Liver (tissue), 8 donors: ENCODE measurements at regions not wholly inside any gene's neighbourhood (a gene's known extent, or its start where the extent isn't known, plus 50 kb on each side); places are given as distances from the start of the nearest gene placed in this dataset.
"Not testable (repeated sequence)": the region's sequence is repeated elsewhere in the genome, so short reads cannot be mapped to it uniquely, and the experiment has no call there.

Source experiments
- DNase-seq: peaks from one replicate; pipeline ENCODE4 v3.0.0-alpha.2; 2017; ENCODE audit warnings: low spot score
- H3K27ac ChIP-seq, 2 donors: one replicate each; pipeline ENCODE4 v1.7.0; 2013; ENCODE audit warnings: inconsistent platforms in 2 of 2, low read length in 2 of 2, control low read depth in 1 of 2, low read depth in 1 of 2, mild to moderate bottlenecking in 1 of 2
- H3K27me3 ChIP-seq, 4 donors: one replicate each; pipeline versions ENCODE4 v1.6.1 to v1.7.0; 2013; ENCODE audit warnings: low read length in 3 of 4, inconsistent platforms in 1 of 4, mild to moderate bottlenecking in 1 of 4, moderate library complexity in 1 of 4; ENCODE audit not compliant: control insufficient read depth in 4 of 4, insufficient read depth in 4 of 4
- H3K36me3 ChIP-seq, 4 donors: one replicate each; pipeline versions ENCODE4 v1.6.1 to v1.7.0; 2013; ENCODE audit warnings: low read length in 3 of 4, mild to moderate bottlenecking in 3 of 4, low read depth in 1 of 4, moderate library complexity in 1 of 4; ENCODE audit not compliant: control insufficient read depth in 4 of 4, insufficient read depth in 3 of 4
- H3K4me1 ChIP-seq, 4 donors: one replicate each; pipeline versions ENCODE4 v1.6.1 to v1.7.0; 2013; ENCODE audit warnings: low read length in 3 of 4, mild to moderate bottlenecking in 3 of 4, moderate library complexity in 1 of 4; ENCODE audit not compliant: control insufficient read depth in 4 of 4, insufficient read depth in 4 of 4
- H3K4me3 ChIP-seq, 3 donors: one replicate each; pipeline versions ENCODE4 v1.6.1 to v1.7.0; 2013; ENCODE audit warnings: low read length in 3 of 3, control low read depth in 1 of 3, low read depth in 1 of 3, mild to moderate bottlenecking in 1 of 3
- H3K9ac ChIP-seq, 2 donors: one replicate each; pipeline ENCODE4 v1.7.0; 2013; ENCODE audit warnings: low read length in 2 of 2, mild to moderate bottlenecking in 2 of 2, moderate library complexity in 2 of 2, control low read depth in 1 of 2, low read depth in 1 of 2
- H3K9me3 ChIP-seq, 4 donors: one replicate each; pipeline versions ENCODE4 v1.6.1 to v1.7.0; 2013; ENCODE audit warnings: low read length in 3 of 4; ENCODE audit not compliant: control insufficient read depth in 4 of 4
- EGR1 ChIP-seq, 2 donors: IDR thresholded peaks; 2 replicates each; pipeline ENCODE4 v1.6.1; 2016 to 2018; ENCODE audit warnings: antibody characterized with exemption in 2 of 2, low read depth in 2 of 2
- FOXA1 ChIP-seq: IDR thresholded peaks from 2 replicates; pipeline ENCODE4 v1.6.1; 2016; ENCODE audit warnings: antibody characterized with exemption
- FOXA2 ChIP-seq: IDR thresholded peaks from 2 replicates; pipeline ENCODE4 v1.6.1; 2016; ENCODE audit warnings: antibody characterized with exemption
- GABPA ChIP-seq, 2 donors: IDR thresholded peaks in 1 of 2; conservative IDR thresholded peaks in 1 of 2; 2 replicates each; pipeline ENCODE4 v1.6.1; 2016; ENCODE audit warnings: antibody characterized with exemption in 2 of 2, mild to moderate bottlenecking in 1 of 2, moderate library complexity in 1 of 2
- HNF4A ChIP-seq, 2 donors: conservative IDR thresholded peaks; 2 replicates each; pipeline ENCODE4 v1.6.1; 2016; ENCODE audit warnings: antibody characterized with exemption in 2 of 2, mild to moderate bottlenecking in 2 of 2
- HNF4G ChIP-seq: IDR thresholded peaks from 2 replicates; pipeline ENCODE4 v1.6.1; 2016; ENCODE audit warnings: antibody characterized with exemption
- NR2F2 ChIP-seq: IDR thresholded peaks from 2 replicates; pipeline ENCODE4 v1.6.1; 2016; ENCODE audit warnings: antibody characterized with exemption
- RAD21 ChIP-seq, 2 donors: IDR thresholded peaks; 2 replicates each; pipeline ENCODE4 v1.6.1; 2016; ENCODE audit warnings: antibody characterized with exemption in 2 of 2, mild to moderate bottlenecking in 2 of 2
- RXRA ChIP-seq, 2 donors: IDR thresholded peaks; 2 replicates each; pipeline ENCODE4 v1.6.1; 2017 to 2018; ENCODE audit warnings: antibody characterized with exemption in 2 of 2, mild to moderate bottlenecking in 1 of 2
- SP1 ChIP-seq: IDR thresholded peaks from 2 replicates; pipeline ENCODE4 v1.6.1; 2018; ENCODE audit warnings: antibody characterized with exemption, mild to moderate bottlenecking
- TAF1 ChIP-seq: conservative IDR thresholded peaks from 2 replicates; pipeline ENCODE4 v1.6.1; 2016; ENCODE audit warnings: antibody characterized with exemption, mild to moderate bottlenecking
- WGBS: extraction: QIAGEN DNeasy Blood & Tissue Kit; methylation state at CpG from one replicate; pipeline ENCODE4 v1.1.7; 2013; 5-methylcytosine and 5-hydroxymethylcytosine counted together
- TF ChIP-seq, protein P1 (sequence below): fragments of 150-350 bp; IDR thresholded peaks from 2 replicates; pipeline ENCODE4 v1.5.1; 2017; ENCODE audit warnings: improper control_type of control experiment, low read depth, low read length; ENCODE audit not compliant: missing input control
- TF ChIP-seq, protein P2 (sequence below): IDR thresholded peaks from 2 replicates; pipeline ENCODE4 v1.6.1; 2016; ENCODE audit warnings: antibody characterized with exemption, mild to moderate bottlenecking
- TF ChIP-seq, protein P3 (sequence below): IDR thresholded peaks from 2 replicates; pipeline ENCODE4 v1.6.1; 2016; ENCODE audit warnings: antibody characterized with exemption
- TF ChIP-seq, protein P4 (sequence below): IDR thresholded peaks from 2 replicates; pipeline ENCODE4 v1.6.1; 2016; ENCODE audit warnings: antibody characterized with exemption
- donor health status: healthy.
- donor health status: healthy.
- donor health status: healthy.
- donor health status: healthy.
- donor health status: healthy.

DNA sequence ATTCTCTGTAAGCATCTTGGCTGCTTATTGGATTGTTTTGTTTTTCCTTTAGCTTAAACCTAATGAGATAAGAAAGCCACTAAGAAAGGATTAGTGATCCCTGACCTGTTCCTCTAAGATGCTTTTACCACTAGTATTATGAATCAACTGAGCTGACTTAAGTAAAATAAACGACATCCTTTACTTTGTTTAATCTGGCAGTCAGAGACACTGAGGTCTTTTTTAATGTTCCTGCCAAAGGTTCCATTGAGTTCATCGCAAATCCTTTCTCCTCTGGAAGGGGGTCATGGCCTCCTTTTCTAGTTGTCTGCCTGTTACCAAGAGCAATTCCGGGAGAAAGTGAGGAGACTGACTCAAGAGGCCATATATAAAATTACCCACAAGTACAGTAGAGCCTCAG lies 1038.3 kb upstream of the SLIT2 start:
- no peak overlapping the region for H3K27ac ChIP-seq
- TF ChIP-seq, protein P1, sequence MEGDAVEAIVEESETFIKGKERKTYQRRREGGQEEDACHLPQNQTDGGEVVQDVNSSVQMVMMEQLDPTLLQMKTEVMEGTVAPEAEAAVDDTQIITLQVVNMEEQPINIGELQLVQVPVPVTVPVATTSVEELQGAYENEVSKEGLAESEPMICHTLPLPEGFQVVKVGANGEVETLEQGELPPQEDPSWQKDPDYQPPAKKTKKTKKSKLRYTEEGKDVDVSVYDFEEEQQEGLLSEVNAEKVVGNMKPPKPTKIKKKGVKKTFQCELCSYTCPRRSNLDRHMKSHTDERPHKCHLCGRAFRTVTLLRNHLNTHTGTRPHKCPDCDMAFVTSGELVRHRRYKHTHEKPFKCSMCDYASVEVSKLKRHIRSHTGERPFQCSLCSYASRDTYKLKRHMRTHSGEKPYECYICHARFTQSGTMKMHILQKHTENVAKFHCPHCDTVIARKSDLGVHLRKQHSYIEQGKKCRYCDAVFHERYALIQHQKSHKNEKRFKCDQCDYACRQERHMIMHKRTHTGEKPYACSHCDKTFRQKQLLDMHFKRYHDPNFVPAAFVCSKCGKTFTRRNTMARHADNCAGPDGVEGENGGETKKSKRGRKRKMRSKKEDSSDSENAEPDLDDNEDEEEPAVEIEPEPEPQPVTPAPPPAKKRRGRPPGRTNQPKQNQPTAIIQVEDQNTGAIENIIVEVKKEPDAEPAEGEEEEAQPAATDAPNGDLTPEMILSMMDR, result no peak
- TF ChIP-seq GABPA (IDR thresholded peaks at IDR 0.05 in 1 of 2, conservative IDR thresholded peaks at IDR 0.05 in 1 of 2), result no peak
- TF ChIP-seq, protein P2, sequence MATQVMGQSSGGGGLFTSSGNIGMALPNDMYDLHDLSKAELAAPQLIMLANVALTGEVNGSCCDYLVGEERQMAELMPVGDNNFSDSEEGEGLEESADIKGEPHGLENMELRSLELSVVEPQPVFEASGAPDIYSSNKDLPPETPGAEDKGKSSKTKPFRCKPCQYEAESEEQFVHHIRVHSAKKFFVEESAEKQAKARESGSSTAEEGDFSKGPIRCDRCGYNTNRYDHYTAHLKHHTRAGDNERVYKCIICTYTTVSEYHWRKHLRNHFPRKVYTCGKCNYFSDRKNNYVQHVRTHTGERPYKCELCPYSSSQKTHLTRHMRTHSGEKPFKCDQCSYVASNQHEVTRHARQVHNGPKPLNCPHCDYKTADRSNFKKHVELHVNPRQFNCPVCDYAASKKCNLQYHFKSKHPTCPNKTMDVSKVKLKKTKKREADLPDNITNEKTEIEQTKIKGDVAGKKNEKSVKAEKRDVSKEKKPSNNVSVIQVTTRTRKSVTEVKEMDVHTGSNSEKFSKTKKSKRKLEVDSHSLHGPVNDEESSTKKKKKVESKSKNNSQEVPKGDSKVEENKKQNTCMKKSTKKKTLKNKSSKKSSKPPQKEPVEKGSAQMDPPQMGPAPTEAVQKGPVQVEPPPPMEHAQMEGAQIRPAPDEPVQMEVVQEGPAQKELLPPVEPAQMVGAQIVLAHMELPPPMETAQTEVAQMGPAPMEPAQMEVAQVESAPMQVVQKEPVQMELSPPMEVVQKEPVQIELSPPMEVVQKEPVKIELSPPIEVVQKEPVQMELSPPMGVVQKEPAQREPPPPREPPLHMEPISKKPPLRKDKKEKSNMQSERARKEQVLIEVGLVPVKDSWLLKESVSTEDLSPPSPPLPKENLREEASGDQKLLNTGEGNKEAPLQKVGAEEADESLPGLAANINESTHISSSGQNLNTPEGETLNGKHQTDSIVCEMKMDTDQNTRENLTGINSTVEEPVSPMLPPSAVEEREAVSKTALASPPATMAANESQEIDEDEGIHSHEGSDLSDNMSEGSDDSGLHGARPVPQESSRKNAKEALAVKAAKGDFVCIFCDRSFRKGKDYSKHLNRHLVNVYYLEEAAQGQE, result no peak
- TF ChIP-seq RAD21 (IDR thresholded peaks at IDR 0.05), result no peak
- TF ChIP-seq FOXA1, result no peak
- no peak for TF ChIP-seq RXRA (IDR thresholded peaks at IDR 0.05)
- TF ChIP-seq, protein P3, sequence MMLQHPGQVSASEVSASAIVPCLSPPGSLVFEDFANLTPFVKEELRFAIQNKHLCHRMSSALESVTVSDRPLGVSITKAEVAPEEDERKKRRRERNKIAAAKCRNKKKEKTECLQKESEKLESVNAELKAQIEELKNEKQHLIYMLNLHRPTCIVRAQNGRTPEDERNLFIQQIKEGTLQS, result no peak
- TF ChIP-seq, protein P4, sequence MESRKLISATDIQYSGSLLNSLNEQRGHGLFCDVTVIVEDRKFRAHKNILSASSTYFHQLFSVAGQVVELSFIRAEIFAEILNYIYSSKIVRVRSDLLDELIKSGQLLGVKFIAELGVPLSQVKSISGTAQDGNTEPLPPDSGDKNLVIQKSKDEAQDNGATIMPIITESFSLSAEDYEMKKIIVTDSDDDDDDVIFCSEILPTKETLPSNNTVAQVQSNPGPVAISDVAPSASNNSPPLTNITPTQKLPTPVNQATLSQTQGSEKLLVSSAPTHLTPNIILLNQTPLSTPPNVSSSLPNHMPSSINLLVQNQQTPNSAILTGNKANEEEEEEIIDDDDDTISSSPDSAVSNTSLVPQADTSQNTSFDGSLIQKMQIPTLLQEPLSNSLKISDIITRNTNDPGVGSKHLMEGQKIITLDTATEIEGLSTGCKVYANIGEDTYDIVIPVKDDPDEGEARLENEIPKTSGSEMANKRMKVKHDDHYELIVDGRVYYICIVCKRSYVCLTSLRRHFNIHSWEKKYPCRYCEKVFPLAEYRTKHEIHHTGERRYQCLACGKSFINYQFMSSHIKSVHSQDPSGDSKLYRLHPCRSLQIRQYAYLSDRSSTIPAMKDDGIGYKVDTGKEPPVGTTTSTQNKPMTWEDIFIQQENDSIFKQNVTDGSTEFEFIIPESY, result no peak
- no peak for TF ChIP-seq HNF4G
- TF ChIP-seq EGR1 (IDR thresholded peaks at IDR 0.05; ENCODE audit: low read depth in 2 of 2), result no peak
- no peak for TF ChIP-seq FOXA2
- no peak for TF ChIP-seq TAF1
- TF ChIP-seq NR2F2, result no peak
- H3K9ac ChIP-seq, result no peak overlapping the region
- no peaks in the 10 kb centered on the region for H3K9me3 ChIP-seq
- no peaks in the 10 kb centered on the region for H3K36me3 ChIP-seq
- DNase-seq, result no peak
- H3K27me3 ChIP-seq, result no peaks in the 10 kb centered on the region
- H3K4me1 ChIP-seq, result no peaks in the 10 kb centered on the region
- 39% methylated on average over 3 of the region's 3 CpGs for WGBS
- H3K4me3 ChIP-seq, result no peak overlapping the region

DNA sequence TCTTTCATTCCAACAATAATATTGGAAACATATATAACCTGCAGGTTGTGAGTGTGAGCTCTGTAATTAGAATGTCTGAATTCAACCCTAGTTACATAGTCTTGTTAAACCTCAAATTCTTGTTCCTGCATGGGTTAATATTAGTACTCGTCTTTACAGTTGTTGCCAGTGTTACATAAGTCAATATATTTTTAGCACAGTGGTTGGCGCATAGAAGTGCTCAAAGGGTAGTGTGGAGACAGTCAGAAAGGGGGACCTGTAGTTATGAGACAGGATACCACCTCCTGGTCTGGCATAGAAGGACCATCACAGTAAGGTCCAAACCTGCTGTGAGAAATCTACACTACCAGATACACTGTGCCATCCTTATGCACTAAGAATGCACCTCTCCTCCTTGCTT lies 1045.9 kb upstream of the SLIT2 start:
- no peaks in the 10 kb centered on the region for H3K27me3 ChIP-seq
- TF ChIP-seq GABPA (IDR thresholded peaks at IDR 0.05 in 1 of 2, conservative IDR thresholded peaks at IDR 0.05 in 1 of 2) (no peak), HNF4A (conservative IDR thresholded peaks at IDR 0.05) (no peak), SP1 (no peak), RAD21 (IDR thresholded peaks at IDR 0.05) (no peak), FOXA2 (no peak), RXRA (IDR thresholded peaks at IDR 0.05) (no peak), FOXA1 (no peak), NR2F2 (no peak)
- TF ChIP-seq, protein P4, result no peak
- no peak for DNase-seq
- H3K4me3 ChIP-seq, result no peak overlapping the region
- H3K9ac ChIP-seq, result no peak overlapping the region
- no peaks in the 10 kb centered on the region for H3K9me3 ChIP-seq
- no peaks in the 10 kb centered on the region for H3K36me3 ChIP-seq
- H3K4me1 ChIP-seq, result no peaks in the 10 kb centered on the region
- no peak overlapping the region for H3K27ac ChIP-seq
- 61% methylated on average over 2 of the region's 2 CpGs for WGBS

DNA sequence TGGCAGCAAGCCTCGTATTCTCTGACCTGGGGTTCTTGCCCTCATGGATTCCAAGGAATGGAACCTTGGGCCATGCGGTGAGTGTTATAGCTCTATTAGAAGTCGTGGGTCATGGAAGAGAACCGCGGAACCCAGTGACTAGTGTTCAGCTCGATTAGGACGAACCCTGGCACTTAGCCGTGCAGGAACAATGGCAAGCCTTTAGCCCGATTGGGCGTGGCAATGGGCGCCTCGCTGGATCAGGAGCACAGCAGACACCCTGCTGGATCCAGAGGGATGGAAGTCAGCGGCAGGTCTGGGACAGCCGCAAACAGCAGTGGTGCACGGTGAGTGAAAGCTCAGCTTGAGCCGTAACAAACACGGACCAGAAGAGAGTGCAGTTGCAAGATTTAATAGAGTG lies 1053.9 kb upstream of the SLIT2 start:
- 82% methylated on average over 17 of the region's 17 CpGs for WGBS
- H3K4me3 ChIP-seq, DNase-seq, H3K9ac ChIP-seq, H3K4me1 ChIP-seq, H3K36me3 ChIP-seq, H3K9me3 ChIP-seq, H3K27me3 ChIP-seq, H3K27ac ChIP-seq: not testable (repeated sequence)
